Renal cortex interstitium (tissue), 11 donors: ENCODE measurements at regions not wholly inside any gene's neighbourhood (a gene's known extent, or its start where the extent isn't known, plus 50 kb on each side); places are given as distances from the start of the nearest gene placed in this dataset.
"Not testable (repeated sequence)": the region's sequence is repeated elsewhere in the genome, so short reads cannot be mapped to it uniquely, and the experiment has no call there.

Experiments used
- DNase-seq, 11 donors: peaks; one replicate each; pipeline ENCODE4 v3.0.0-alpha.2; 2013; ENCODE audit warnings: low read depth in 9 of 11, low spot score in 4 of 11; ENCODE audit errors: extremely low read depth in 1 of 11

DNA sequence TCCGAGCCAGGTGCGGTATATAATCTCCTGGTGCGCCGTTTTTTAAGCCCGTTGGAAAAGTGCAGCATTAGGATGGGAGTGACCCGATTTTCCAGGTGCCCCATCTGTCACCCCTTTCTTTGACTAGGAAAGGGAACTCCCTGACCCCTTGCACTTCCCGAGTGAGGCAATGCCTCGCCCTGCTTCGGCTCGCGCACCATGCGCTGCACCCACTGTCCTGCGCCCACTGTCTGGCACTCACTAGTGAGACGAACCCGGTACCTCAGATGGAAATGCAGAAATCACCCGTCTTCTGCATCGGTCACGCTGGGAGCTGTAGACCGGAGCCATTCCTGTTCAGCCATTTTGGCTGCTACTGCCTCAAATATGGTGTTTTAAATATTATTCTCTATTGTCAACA is 198.0 kb downstream of the MEIS1 start:
- not testable (repeated sequence) for DNase-seq

DNA sequence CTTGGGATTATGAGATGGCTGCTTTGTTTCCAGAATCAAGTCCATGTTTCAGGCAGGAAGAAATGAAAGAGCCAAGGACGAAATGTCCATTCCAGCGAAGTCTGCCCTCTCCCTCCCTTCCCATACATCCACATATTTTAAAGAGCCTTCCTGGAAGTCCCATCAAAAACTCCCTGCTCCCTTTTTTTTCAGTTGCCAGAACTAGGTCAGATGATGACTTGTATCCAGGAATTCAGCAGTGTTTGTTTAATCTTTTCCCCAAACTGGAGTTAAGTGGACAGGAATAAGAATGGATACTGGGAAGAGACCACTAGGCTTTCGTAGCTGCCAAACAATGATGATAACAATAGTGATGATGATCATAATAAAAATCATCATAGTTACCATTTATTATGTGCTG is 198.7 kb downstream of the MEIS1 start:
- no peak for DNase-seq

DNA sequence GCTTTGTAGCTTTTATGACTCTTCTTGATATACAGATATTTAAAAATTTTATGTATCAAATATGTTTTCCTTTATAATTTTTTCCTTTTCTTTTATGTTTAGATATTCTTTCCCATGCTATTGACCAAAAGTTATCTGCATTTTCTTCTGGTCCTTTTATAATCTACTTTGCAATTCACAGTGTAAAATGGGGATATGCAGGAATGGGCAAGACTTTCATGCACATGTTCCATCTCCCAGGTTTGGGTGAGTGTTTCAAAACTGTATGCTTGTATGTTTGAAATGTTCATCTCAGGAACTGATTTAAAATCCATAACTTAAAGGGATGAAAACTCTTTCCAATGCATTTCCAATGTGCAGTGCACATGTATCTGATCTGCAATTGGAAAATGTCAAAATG is 199.9 kb downstream of the MEIS1 start:
- no peak for DNase-seq

DNA sequence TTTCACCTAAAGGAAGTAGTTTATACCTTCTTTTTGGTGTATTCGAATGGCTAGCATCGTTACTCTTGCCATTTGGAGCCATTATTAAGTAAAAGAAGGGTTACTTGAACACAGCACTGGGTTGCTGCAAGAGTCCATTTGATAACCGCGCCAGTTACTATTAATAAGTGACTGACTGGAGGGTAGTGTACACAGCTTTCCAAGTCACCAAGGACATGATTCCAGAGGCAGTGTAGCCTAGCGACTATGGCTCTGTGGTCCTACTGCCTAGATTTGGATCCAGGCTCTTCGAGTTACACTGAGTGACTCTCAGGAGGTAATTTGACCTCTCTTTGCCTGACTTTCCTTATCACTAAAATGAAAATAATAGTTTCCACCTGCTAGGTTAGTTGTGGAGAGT is 206.8 kb downstream of the MEIS1 start:
- DNase-seq, result no peak

DNA sequence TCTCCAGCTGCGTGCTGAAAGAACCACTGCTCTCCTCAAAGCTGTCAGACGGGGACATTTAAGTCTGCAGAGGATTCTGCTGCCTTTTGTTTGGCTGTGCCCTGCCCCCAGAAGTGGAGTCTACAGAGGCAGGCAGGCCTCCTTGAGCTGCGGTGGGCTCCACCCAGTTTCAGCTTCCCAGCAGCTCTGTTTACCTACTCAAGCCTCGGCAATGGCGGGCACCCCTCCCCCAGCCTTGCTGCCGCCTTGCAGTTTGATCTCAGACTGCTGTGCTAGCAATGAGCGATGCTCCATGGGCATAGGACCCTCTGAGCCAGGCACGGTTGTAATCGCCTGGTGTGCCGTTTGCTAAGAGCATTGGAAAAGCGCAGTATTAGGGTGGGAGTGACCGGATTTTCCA is 213.2 kb downstream of the MEIS1 start:
- not testable (repeated sequence) for DNase-seq

DNA sequence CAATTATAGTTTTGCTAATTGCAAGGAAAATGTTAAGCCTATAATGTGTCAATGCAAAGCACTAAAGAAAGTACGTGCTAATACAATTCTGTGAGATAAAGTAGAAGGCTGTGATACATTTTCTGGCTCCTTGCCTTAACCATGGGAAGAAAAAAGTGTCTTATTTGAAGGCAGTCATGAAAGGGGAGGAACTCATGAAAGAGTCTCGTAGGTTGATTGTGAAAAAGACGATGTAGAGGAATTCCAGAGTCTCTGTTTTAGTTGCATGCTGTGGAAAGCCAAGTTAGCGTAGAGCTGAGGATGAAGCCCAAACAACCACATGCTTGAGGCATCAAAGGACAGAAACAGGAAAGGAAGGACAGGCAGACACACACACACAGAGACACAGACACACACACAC is 214.1 kb downstream of the MEIS1 start:
- no peak for DNase-seq

DNA sequence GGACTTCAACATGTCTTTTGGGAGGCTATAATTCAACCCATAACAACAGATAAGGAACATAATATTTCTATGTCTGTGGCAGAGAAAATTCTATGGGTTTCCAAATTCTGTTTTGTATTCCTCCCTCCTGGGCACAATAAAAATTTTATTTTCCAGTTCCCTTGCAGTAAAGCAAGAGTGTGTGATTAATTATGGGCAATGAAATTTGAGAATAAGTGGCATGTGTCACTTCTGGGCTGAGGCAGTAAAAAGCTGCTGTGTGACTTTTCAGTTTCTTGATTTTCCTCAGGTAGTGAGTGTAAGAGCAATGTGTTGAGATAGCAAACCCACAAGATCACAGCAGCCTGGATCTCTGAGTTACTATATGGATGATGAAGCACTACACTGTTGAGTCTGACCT is 216.4 kb downstream of the MEIS1 start:
- no peak for DNase-seq

DNA sequence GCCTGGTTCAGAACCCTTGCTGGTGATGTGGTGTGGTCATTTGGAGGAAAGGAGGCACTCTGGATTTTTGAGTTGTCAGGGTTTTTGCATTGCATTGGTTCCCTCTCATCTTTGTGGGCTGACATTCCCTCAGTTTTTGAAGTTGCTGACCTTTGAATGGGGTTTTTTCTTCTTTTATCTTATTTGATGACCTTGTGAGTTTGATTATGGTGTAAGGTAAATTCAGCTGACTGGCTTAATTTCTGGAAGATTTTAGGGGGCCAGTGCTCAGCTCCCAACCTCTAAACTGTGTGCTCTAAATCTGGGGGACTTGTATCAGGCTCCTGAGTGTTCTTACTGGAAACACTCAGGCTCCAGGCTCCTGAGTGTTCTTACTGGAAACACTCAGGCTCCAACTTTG is 225.9 kb downstream of the MEIS1 start:
- DNase-seq, result no peak

DNA sequence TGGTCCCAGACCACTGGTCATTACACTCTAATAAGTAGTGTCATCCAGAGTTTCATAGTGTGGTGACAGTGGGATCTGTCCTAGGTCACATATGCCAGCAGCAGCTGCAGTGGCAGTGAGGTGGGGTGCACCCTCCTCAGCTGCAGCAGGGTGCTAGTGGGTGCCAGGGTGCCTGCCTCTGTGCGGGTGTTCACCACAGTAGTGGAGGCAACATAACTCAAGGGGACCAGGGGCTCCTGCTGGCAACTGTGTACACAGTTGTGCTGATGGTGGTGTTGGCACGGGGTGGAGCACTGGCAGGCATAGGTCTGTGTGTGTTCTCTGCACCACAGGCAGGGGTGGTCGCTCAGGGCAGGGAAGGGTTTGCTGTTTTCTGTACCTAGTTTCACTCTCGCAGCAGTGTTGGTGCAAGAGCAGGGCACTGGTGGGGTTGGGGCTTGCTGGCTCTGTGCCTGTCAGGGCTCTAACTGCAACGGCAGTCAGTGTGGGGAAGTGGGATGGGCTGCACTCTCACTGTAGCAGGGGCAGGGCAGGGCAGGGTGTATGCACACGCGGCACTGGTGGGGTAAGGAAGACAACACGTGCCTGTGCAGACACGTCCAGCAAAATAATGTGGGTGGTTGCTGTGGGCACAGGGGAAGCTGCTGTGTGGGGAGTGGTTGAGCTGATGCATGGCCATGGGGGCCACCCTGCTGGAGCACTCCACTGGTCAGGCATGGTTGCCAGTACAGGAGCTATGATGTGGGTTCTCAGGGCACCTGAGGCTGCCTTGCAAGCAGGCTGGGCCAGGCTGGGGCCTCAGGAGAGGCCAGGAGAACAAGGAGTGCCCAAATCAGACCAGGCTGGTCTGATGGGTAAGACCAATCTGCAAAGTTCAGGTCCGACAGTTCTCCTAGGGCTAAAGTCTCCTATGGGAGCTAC is 226.6 kb downstream of the MEIS1 start:
- no peak for DNase-seq

DNA sequence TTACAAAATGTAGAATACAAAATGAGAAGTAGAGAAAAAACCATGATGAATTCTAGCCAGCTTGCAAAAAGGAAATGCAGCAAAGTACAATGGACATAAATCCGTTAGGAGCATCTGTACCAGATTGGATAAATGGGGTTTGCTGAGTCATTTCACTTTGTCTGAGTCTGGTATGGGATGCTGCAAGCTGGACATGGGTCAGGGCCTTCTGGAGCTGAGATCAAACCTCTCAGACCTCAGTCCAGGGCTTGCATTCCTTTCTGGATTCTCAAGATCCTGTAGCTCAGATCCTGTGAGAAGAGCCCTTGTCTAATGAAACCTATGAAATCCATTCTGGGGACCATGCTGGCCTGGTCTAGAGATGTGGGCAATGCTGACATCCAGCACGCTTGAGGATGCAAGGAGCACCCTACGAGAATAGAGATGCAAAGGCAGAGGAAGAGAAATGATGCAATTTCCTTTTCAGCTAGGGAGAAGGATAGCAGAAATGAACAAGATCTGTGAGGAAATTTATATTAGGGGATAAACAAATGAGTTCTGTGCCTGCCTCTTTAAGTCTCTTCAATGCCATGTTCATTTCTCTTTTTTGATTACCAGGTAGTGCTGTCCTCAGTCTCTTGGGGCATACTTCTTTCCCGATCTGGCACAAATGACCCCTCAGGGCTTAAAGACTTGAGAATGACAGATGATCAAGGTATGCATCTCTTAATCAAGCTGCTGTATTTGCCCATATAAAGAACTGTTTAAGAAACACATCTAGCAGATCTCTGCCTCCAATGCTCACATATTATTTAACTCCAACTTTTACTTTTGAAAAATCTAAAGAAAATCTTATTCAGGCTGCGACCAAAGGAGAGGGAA is 230.4 kb downstream of the MEIS1 start:
- DNase-seq, result no peak

DNA sequence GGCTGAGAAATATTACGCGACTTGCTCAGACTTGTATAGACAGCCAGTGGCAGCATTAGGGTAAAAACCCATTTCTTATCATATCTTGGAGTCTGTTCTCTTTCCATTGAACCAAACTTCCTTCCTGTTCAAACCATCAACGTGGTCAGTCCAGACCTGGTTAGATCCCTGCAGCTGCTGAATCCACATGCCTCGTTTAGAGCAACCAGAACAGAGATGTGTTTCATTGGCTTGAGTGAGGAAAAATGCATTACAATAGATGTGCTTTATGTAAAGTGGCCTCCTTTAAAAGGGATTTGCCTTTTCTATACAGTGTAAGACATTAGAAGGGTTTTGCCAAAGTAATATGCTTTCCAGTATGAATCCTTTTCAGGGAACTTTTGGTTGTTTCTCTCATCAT is 232.4 kb downstream of the MEIS1 start:
- DNase-seq, result no peak

DNA sequence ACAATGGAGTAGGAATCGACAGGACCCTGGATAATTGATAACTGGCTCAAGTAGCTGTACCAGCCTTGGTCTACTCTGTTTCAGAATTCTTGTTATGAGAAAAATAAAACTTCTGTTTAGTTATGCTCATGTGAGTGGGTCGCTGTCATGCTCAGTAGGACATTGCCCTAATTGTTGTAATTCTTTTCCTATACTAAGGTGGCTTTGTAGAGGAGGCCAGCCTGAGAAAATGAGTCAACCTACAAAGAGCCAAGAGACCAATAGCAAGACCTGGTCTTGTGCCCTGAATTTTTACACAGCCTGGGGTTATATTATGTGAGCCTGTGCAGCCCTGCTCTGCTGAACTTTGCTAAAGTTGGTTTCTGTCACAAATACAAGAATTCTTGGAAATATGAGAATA is 238.4 kb downstream of the MEIS1 start:
- no peak for DNase-seq

DNA sequence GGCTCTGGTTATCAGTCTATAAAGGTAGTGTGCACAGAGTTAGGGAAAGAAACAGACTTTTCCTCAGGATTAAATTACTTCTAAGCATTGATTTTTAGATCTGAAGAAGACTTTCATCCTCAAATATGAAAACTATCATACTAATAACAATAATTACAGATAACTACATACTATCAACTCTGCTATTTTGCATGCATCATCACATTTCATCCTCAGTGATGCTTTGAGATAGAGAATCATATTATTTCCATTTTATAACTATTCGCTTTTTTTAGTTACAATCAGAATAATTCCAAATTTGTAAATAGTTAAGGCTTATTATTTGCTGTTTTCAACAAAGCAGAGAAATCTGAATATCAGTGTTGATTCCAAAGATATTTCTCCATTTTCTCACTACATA is 239.2 kb downstream of the MEIS1 start:
- DNase-seq, result no peak

DNA sequence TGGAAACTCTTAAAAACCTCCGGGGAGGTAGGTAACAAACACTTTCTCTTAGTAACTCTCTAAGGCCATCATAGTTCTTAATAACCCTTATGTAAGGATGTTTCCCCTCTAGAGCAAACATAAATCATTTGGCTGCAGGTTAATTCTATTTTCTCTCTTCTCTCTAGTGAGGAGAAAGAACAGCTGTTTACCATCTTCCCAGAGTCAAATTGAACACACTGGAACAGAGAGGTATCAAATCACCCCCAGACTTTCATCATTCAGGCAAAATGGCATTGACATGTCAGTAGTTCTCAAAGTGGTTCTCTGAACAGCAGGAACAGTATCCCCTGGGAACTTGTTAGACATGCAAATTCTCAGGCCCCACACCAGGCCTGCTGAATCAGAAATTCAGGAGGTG is 240.7 kb downstream of the MEIS1 start:
- no peak for DNase-seq

DNA sequence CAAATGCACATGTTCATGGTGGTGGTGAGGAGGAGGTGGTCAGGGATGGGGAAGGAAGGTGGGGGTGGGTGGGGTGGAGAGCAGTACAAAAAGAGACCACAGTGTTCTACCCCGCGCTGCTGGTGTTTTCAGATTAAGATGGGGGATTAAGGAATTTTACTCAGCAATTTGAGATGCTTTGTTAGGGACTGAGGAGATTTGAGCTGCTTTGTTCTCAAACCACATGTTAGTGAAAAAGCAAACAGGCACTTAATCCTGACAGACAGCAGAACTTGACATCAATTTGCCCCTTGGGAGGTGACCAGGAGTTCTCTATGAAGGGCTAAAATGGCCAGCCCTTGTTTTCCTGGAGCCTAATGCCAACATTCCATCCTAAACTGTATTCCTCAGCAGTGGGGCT is 244.5 kb downstream of the MEIS1 start:
- DNase-seq, result no peak

DNA sequence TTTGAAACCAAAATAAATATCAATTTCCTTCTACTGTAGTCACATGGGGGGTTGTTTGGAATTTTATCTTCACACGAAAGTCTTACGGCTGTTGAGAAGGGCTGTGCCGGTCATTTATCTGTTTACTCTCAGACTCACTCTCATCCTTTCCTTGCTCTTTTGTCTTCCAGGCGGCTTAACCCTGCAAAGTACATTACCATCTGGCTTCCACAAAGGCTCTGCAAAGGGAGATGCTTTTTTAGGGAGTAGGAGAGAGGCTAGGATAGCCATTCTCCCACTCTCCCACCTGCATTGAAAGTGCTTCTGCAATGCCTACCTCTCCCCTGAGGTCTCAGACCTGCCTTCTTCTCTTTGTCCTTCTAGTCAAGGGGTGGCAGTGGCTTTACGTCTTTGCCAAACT is 247.6 kb downstream of the MEIS1 start:
- DNase-seq, result no peak

DNA sequence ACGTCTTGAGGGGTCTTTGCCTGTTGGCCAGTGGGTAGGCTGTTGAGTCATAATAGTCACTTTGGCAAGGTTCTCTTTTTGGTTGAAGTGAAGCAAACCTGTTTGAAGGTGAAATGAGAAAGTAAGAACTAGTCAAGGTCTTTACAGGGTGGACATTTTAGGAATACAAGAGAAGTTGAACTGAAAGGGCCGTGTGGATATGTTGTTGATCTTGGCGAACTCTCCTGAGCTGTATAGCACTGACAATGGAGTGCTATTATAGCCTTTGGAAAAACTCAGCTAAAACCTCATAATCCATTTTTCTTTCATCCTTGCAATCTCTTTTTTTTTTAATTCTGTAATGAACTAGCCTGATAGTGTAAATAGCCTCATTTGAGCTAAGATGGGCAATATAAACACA is 248.1 kb downstream of the MEIS1 start:
- DNase-seq, result no peak

DNA sequence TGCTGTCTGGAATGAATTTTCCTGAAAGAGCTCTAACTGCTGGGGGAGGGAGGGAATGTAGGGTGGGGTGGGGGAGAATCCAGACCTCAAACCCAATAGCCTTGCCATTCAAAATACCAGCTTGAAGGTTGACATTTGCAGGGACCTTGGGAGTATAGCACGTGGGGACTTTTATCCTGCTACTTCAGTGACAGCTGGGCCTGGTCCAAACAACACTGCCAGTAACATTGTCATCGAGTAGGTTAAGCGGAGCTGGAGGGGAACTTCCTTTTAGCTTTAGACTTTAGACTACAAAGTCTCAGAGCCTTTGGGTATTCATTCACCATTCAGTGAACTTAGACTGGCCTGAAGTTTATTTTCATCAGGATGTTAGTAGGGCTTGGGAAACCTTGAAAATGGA is 248.7 kb downstream of the MEIS1 start:
- DNase-seq, result no peak

DNA sequence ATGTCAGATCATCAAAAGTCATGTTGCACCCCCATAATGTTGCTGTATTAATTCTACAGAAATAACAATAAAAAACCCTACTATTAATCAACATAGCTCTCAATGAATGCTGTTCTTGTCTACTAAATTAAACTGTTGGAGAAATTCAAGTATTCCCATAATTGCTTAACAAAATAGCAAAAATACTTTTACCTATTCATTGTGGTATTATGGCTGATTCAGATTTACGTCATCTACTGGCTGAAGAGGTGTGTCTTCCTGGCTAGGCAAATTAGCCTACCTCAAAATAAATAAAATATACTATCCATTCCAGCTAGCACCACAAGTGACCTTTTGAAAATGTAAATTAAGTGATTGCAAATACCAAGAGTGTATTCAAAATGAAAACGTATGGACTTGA is 249.4 kb downstream of the MEIS1 start:
- no peak for DNase-seq

DNA sequence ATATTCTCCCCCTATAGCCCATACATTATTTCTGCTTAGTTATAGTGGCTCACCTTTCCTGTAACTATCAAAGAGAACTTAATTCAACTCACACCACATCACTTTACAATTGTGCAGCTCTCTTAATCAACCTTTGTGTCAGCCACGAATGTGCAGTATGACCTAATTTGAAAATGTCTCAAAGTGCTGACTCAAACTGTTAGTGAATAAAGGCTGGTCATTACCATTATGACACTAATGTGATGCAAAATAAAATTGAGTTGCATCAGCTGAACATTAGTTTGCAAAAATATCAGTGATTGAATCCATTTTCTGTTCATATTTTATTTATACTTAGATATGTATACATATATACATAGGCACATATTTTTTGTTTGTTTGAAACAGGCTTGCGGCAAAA is 251.8 kb downstream of the MEIS1 start:
- no peak for DNase-seq
